H1 (cell line): ENCODE measurements at regions not wholly inside any gene's neighbourhood (a gene's known extent, or its start where the extent isn't known, plus 50 kb on each side); places are given as distances from the start of the nearest gene placed in this dataset.

Experiments used
- CBX5 ChIP-seq: fragments of 300-800, 300-1000 bp; sonication (generic); IDR thresholded peaks from 2 replicates; pipeline ENCODE4 v1.7.1; 2016; ENCODE audit warnings: antibody characterized with exemption, low read length, low read depth
- CTBP2 ChIP-seq: IDR thresholded peaks from 2 replicates; pipeline ENCODE4 v1.7.0; 2011; ENCODE audit warnings: borderline replicate concordance, mild to moderate bottlenecking, moderate library complexity, mixed read lengths, low read length; ENCODE audit not compliant: insufficient read depth, insufficient read length
- EP300 ChIP-seq, 2 experiments: IDR thresholded peaks; 1 replicate in 1 of 2; 2 replicates in 1 of 2; pipeline ENCODE4 v1.6.1; 2011 to 2012; ENCODE audit warnings: low read depth in 2 of 2, low read length in 2 of 2, mild to moderate bottlenecking in 2 of 2, borderline replicate concordance in 1 of 2, inconsistent platforms in 1 of 2, moderate library complexity in 1 of 2
- RBBP5 ChIP-seq: IDR thresholded peaks from 2 replicates; pipeline ENCODE4 v1.7.1; 2012; ENCODE audit warnings: low read depth, mild to moderate bottlenecking, inconsistent platforms, low read length, moderate library complexity, borderline replicate concordance
- SIX5 ChIP-seq: IDR thresholded peaks from 2 replicates; pipeline ENCODE4 v1.6.1; 2011; ENCODE audit warnings: mild to moderate bottlenecking, low read depth, low read length
- TCF12 ChIP-seq: IDR thresholded peaks from 2 replicates; pipeline ENCODE4 v1.6.1; 2011; ENCODE audit warnings: low read depth, mild to moderate bottlenecking, low read length
- YY1 ChIP-seq: IDR thresholded peaks from 2 replicates; pipeline ENCODE4 v1.6.1; 2011; ENCODE audit warnings: low read depth, mild to moderate bottlenecking, low read length

DNA sequence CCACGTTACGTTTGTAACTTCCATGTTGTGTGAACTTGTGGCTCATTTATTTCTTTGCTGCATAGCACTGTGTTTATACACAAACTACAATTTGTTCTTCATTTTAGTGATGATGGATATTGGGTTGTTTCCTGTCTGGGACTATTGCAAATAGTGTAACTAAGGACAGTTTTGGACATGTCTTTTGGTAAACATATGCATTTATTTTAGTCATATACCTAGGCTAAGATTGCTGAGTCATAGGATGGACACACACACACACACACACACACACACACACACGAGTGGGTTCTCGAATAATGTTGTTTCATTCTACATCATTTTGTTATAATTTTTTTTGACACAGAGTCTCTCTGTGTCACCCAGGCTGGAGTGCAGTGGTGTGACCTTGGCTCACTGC is 123.5 kb upstream of the CAND1 start (continued):
- TF ChIP-seq CTBP2 = no peak
- TF ChIP-seq CBX5 = no peak
- TF ChIP-seq TCF12 = no peak
- no peak for TF ChIP-seq RBBP5
- TF ChIP-seq SIX5 = no peak
- TF ChIP-seq EP300 (IDR thresholded peaks at IDR 0.05; ENCODE audit: borderline replicate concordance in 1 of 2, low read depth in 2 of 2, low read length in 2 of 2) = no peak
- no peak for TF ChIP-seq YY1
